Amygdala (tissue), 56 donors: ENCODE measurements at regions not wholly inside any gene's neighbourhood (a gene's known extent, or its start where the extent isn't known, plus 50 kb on each side); places are given as distances from the start of the nearest gene placed in this dataset.
A peak's percentile ranks its signal among the peaks of the same experiment; 100 is the strongest.
"Not testable (repeated sequence)": the region's sequence is repeated elsewhere in the genome, so short reads cannot be mapped to it uniquely, and the experiment has no call there.

Source experiments
- DNase-seq, 56 donors: peaks; one replicate each; lab custom pipeline; 2025; lab: John Stamatoyannopoulos, UW

- no peak for DNase-seq
These were observed 113.4 kb downstream of the LHX2 start for GRCh38 chr9:124124729-124125650.

DNA sequence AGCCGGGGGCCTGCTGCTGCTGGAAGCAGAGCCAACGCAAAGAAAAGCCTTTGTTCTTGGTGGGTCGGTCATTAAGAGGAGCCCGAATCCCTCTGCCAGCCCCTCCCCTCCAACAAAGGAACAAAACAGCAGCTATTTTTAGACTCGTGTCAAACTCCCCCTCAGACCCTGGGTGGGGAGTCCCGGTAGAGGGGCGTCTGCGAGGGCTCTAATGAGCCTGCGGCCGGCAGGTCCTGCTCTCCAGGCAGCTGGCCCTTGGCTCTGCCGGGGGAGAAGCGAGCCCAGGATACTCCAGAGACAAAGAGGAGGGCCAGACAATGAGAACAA is 114.0 kb downstream of the LHX2 start:
- DNase-seq, result no peak

DNA sequence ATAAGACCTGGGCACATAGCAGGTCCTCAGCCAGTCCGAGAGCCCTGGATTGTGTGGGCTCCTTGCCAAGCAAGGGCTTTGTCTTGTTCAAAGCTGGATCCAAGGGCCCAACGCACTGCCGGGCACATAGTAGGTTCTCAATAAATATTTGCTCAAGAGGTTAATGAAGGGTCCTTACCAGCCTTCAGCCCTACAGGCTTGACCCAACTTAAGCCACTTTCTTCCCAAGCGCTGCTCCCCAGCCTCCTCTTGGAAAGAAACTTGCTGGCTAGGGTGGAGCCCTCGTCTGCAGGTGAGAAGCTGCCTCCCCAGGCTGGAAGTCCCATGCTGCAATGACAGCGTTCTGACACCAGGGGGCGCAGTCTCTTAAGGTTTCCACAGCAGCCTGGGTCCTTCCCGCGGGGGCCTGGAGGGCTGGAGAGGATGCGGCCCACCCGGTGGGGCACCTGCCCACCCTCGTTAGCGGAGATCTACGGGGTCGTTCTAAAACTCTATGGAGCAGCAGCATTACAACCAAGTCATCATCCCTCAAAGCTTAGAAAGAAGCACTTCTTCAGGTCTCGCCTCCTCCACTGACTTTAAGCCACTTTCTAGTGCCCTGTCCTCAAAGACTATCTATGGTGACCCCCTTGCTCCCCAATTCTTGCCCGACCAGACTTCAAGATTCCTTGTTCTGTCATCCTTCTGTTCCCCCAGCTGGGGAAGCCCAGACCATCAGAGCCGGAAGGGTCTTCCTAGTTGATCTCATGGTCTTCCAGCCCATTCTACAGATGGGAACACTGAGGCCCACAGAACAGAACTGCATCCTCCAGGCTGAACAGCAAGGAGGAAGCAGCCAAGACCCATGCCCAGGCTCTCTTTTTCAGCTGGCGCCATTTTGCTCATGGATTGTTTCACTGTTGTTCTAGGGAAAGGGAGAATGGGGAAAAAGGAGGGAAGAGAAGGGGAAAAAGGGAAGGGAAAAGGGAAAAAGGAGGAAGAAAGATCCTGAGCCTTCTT is 115.4 kb downstream of the LHX2 start:
- peak in 47 of 56 donors; percentile 2 to 72 (median 24) for DNase-seq

DNA sequence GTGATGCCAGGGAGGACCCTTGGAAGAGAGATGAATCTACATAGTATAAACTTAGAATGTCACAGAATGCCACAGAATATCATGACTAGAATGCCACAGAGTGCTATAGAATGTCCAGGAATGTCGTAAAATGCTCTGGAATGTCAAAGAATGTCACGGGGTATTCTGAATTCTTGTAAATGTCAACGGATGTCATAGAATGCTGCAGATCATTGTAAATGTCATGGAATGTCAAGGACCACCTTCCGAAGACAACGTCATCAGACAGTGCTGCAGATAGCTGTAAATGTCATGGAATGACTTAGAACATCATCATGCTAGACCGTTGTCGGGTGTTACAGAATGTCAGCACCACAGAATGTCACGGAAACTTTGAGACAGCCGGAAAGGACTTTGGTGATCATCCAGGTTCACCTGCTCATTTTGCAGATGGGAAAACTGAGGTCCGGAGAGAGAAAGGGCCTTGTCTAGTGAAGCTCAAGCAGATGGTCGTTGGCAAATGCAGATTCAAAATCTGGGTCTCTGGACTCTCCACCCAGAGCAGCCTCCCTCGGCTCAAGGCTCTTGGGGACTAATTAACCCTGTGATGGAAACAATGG is 117.1 kb downstream of the LHX2 start:
- DNase-seq, result no peak

GRCh38 chr9:124130277-124131075 is 118.9 kb downstream of the LHX2 start:
- no peak for DNase-seq

GRCh38 chr9:124131518-124131917 is 120.0 kb downstream of the LHX2 start:
- not testable (repeated sequence) for DNase-seq

DNA sequence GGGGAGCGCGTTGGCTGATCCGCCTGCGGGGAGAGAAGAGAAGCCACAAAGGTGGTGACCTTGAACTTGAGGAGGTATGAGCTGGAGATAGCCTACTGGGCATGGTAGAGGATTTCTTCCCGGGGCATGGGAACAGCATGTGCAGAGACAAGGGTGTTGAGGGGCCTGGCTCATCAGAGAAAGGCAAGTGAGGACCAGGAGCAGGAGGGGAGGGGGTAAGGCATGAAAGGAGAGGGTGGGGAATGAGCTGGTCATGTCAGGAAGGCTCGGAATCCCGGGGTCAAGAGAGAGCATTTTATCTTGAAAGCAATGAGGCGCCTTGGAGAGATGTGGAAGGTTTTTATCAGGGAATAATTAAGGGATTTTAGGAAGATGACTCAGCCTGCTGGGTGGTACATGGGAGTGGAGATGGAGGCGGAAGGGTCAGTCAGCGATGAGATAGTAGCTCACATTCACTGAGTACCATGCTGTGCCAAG is 121.1 kb downstream of the LHX2 start:
- DNase-seq, result no peak

DNA sequence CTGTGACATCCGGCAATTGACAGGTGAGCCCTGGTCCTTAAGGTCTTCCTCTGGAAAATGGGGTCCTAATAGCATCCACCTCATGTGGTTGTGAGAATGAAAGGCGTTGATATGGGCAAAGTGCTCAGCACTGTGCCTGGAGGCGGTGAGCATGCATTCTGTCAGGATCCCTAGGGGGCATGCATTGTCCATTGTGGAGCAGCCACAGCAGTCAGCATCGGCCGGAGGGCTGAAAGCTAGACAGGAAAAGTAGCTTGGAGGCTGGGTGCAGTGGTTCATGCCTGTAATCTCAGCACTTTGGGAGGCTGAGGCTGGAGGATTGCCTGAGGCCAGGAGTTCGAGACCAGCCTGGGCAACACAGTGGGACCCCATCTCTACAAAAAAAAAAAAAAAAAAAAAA is 122.2 kb downstream of the LHX2 start:
- peak in 27 of 56 donors; percentile 1 to 62 (median 15) for DNase-seq

DNA sequence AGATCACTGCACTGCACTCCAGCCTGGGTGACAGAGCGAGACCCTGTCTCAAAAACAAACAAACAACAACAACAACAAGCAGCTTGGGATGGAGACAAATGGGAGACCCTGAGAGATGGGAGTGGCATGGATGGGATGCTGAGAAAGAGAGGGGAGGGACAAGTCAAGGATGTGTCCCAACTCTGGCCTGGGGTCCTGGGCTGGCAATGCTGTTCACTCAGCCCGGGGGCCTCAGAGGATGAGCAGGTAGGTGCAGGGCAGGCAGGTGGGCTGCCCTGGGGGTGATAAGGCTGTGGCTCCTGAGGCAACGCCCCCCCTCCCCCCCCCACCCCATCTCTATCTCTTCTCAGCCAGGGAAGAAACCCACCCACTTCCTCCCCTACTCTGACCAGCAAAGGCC is 123.0 kb downstream of the LHX2 start:
- DNase-seq, result no peak

DNA sequence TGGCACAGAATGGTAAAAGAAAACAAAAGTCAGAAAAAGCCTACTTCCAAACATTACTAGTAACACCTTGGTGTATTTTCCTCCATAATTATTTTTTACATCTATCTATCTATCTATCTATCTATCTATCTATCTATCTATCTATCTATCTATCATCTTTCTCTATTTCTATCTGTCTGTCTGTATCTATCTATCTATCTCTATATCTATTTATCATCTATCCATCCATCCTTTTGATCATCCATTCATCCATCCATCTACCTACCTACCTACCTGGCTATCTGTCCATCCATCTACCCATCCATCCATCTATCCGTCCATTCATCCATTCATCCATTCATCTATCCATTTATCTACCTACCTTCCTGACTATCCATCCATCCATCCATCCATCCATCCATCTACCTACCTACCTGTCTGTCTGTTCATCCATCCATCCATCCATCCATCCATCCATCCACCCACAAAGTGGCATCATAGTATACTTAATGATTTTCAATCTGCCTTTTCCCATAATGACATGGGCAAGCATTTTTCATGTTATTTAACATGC is 121.9 kb upstream of the NEK6 start:
- no peak for DNase-seq

DNA sequence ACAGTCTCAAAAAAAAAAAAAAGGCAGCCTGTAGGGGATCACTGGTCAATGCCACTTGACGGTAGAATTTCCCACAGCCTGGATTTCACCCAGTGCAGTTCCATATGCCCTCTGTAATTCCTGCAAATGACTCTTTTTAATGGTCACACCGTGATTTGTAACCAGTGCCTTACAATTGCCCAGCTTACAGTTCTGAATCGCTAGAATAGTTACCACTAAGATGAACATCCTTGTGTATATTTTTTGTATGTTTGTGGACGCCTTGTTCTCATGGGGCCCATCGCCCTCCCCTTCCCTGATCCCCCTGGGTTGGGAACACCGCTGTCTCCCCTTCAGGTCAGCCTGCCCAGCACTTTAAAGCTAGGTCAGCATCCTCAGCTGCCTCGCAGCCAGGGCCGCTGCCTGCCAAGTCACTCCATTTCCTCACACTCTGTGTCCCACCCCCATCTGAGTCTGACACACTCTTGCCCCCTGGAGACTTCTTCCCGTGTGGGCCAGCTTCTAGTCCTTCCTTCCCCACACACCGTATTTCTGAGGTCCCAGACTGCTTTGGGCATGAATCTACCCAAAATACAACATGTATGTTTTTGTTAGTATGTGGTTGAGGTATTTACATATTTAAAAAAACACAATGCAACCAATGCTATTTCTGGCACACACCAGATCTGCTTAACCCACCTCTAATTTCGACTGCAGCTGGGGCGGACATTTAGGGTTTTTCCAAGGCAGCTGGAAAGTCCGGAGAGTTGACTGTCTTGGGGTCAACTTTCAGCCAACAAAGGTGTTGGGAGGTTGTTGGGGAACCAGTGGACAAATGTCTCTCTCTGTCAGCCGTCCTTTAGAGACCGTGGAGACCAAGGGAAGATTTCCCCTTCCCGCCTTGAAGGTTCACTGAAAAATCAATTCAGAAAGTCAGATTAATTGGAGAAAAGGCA is 120.5 kb upstream of the NEK6 start:
- DNase-seq, result peak in 1 of 56 donors; percentile 3

DNA sequence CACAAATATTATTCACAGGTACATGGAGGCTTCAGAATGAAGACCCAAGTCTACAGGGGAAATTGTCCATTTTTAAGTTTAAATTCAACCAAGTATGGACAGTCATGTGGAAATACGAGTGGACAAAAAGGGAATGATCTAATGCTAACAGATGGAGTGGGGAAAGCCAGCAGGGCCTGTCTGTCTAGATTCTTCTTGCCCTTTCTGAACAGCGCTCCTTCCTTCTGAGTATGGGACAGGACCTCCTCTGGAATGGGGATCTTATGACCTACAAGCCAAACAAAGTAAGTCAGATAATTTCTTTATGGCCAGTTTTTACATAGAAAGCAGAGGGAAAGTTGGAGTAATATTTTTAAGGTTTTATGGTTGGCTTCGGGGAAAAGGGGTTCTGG is 119.8 kb upstream of the NEK6 start:
- no peak for DNase-seq

- DNase-seq, result no peak
These were observed 118.7 kb upstream of the NEK6 start for GRCh38 chr9:124139001-124139400.

- no peak for DNase-seq
These were observed 116.7 kb upstream of the NEK6 start for GRCh38 chr9:124140941-124141568.

DNA sequence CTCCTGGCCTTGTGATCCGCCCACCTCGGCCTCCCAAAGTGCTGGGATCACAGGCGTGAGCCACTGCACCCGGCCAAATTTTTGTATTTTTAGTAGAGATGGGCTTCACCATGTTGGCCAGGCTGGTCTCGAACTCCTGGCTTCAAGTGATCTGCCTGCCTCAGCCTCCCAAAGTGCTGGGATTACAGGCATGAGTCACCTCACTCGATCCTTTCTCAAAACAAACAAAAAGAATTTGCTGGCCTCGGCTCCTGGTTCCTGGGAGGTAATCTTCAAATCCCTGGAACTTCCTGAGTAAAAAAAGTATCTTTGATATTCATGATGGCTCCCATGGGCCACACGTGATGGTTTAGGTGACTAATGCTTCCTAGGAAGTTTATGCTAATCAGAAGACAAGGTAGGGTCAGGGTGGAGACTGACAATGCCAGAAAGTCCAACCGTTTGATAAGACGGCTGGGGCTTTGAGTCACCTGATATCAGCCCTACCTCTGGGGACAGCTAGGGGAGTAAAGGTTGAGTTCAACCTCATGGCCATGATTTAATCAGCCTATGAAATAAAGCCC is 113.1 kb upstream of the NEK6 start:
- not testable (repeated sequence) for DNase-seq

- DNase-seq, result no peak
These were observed 111.7 kb upstream of the NEK6 start for GRCh38 chr9:124146031-124146561.

DNA sequence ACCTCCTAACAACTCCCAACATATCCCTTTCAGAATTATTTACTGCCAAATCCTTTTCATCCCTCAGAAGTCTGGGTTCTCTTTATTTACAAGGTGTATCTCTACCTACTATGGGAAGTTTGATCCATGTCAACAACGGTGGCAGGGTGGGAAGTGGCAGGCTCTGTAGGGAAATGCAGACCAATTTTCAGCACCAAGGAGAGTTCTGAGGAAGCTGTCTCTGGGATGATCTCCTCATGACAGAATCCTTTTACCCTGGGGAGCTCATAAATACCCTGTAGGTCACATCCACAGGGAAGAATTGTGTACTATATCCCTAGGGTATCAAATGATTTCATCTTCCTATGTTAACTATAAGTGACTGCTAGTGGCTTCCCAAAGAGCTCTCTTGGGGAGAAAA is 107.8 kb upstream of the NEK6 start:
- DNase-seq, result no peak
